ENCODE measurements at regions not wholly inside any gene's neighbourhood (a gene's known extent, or its start where the extent isn't known, plus 50 kb on each side); places are given as distances from the start of the nearest gene placed in this dataset.
A peak's percentile ranks its signal among the peaks of the same experiment; 100 is the strongest.
"Not testable (repeated sequence)": the region's sequence is repeated elsewhere in the genome, so short reads cannot be mapped to it uniquely, and the experiment has no call there.

DNA sequence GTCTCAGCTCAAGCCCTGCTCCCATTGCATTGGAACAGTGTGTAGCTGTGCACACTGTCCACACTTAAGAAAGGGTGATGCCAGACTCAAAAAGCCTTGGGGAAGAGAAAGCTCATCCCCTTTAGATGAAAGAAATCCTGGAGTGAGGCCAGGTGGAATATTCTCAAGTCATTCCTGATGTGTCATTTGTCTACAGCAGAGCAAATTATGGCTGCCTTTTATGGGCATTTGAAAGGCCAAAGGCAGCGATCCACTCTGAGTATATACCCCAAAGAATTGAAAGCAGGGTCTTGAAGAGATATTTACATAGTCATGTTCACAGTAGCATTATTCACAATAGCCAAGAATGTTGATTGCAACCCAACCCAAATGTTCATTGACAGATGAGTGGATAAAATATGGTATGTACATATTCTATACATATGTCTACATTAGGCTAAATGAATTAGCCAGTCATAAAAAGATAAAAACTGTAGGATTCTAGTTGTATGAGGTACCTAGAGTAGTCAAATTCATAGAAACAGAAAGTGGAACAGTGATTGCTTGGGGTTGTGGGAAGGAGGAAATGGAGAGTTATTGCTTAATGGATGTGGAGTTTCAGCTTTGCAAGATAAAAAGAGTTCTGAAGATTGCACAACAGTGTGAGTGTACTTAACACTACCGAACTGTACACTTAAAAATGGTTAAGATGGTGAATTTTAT is 214.9 kb downstream of the KCNRG start:
- Histone ChIP-seq H3K36me3 (ENCODE audit: control insufficient read depth, insufficient read depth, low read length) (no peaks in the 10 kb centered on the region), H3K79me2 (ENCODE audit: control insufficient read depth, insufficient read depth, low read length) (no peaks in the 10 kb centered on the region)
- DNase-seq (ENCODE audit: low read depth in 2 of 2) = peak; percentile 53 to 90

DNA sequence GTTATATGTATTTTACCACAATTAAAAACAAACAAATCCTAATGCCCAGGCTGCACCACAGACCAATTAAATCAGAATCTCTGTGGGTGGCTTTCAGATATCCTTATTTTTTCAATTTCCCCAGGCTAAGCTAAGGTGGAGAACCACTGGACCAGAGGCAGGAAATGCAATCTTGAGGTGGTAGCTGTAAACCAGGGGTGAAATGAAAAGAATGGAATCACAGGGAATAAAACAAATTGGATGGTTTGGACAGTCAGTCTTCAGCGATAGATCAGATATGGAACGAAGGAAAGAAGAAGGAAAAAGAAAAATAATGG is 215.4 kb downstream of the KCNRG start:
- H3K36me3 ChIP-seq (ENCODE audit: control insufficient read depth, insufficient read depth, low read length) = no peaks in the 10 kb centered on the region
- no peaks in the 10 kb centered on the region for H3K27me3 ChIP-seq (ENCODE audit: control insufficient read depth, insufficient read depth, low read length)
- TF ChIP-seq, protein P1, sequence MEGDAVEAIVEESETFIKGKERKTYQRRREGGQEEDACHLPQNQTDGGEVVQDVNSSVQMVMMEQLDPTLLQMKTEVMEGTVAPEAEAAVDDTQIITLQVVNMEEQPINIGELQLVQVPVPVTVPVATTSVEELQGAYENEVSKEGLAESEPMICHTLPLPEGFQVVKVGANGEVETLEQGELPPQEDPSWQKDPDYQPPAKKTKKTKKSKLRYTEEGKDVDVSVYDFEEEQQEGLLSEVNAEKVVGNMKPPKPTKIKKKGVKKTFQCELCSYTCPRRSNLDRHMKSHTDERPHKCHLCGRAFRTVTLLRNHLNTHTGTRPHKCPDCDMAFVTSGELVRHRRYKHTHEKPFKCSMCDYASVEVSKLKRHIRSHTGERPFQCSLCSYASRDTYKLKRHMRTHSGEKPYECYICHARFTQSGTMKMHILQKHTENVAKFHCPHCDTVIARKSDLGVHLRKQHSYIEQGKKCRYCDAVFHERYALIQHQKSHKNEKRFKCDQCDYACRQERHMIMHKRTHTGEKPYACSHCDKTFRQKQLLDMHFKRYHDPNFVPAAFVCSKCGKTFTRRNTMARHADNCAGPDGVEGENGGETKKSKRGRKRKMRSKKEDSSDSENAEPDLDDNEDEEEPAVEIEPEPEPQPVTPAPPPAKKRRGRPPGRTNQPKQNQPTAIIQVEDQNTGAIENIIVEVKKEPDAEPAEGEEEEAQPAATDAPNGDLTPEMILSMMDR (conservative IDR thresholded peaks at IDR 0.05 in 1 of 2, IDR thresholded peaks at IDR 0.05 in 1 of 2; ENCODE audit: low read depth in 1 of 2, low read length in 2 of 2) = no peak
- no peak for TF ChIP-seq EZH2 (IDR thresholded peaks at IDR 0.05; ENCODE audit: low read length, missing control alignments)
- no peak for DNase-seq (ENCODE audit: low read depth in 2 of 2)
- no peak overlapping the region for H2AFZ ChIP-seq (ENCODE audit: low read length)
- no peak overlapping the region for H3K4me3 ChIP-seq (replicated peaks in 1 of 4; ENCODE audit: control extremely low read depth in 1 of 4, insufficient read depth in 1 of 4, low read depth in 3 of 4, low read length in 4 of 4)
- H3K4me1 ChIP-seq (ENCODE audit: control insufficient read depth, extremely low read depth, insufficient read depth, low read length) = no peaks in the 10 kb centered on the region
- H3K4me2 ChIP-seq (ENCODE audit: extremely low read depth, insufficient read depth, low read length) = no peak overlapping the region
- H3K27ac ChIP-seq (ENCODE audit: insufficient read depth, low read length) = no peak overlapping the region
- H3K79me2 ChIP-seq (ENCODE audit: control insufficient read depth, insufficient read depth, low read length) = no peaks in the 10 kb centered on the region
- H3K9ac ChIP-seq (ENCODE audit: insufficient read depth, low read length) = no peak overlapping the region
- H3K9me3 ChIP-seq (ENCODE audit: control insufficient read depth, insufficient read depth, low read depth, low read length) = no peaks in the 10 kb centered on the region
- no peaks in the 10 kb centered on the region for H4K20me1 ChIP-seq (ENCODE audit: control insufficient read depth, extremely low read depth, insufficient read depth, low read length)

More for the DNA sequence above, 214.9 kb downstream of the KCNRG start:
- no peak overlapping the region for H3K4me2 ChIP-seq (ENCODE audit: extremely low read depth, insufficient read depth, low read length)
- H3K9ac ChIP-seq (ENCODE audit: insufficient read depth, low read length) = no peak overlapping the region
- H3K27me3 ChIP-seq (ENCODE audit: control insufficient read depth, insufficient read depth, low read length) = no peaks in the 10 kb centered on the region
- no peak overlapping the region for H3K27ac ChIP-seq (ENCODE audit: insufficient read depth, low read length)
- TF ChIP-seq, protein P1 (conservative IDR thresholded peaks at IDR 0.05 in 1 of 2, IDR thresholded peaks at IDR 0.05 in 1 of 2; ENCODE audit: low read depth in 1 of 2, low read length in 2 of 2) = no peak
- TF ChIP-seq EZH2 (IDR thresholded peaks at IDR 0.05; ENCODE audit: low read length, missing control alignments) = no peak
- no peaks in the 10 kb centered on the region for H3K9me3 ChIP-seq (ENCODE audit: control insufficient read depth, insufficient read depth, low read depth, low read length)
- no peaks in the 10 kb centered on the region for H4K20me1 ChIP-seq (ENCODE audit: control insufficient read depth, extremely low read depth, insufficient read depth, low read length)
- H3K4me3 ChIP-seq (replicated peaks in 1 of 4; ENCODE audit: control extremely low read depth in 1 of 4, insufficient read depth in 1 of 4, low read depth in 3 of 4, low read length in 4 of 4) = no peak overlapping the region
- no peaks in the 10 kb centered on the region for H3K4me1 ChIP-seq (ENCODE audit: control insufficient read depth, extremely low read depth, insufficient read depth, low read length)
- H2AFZ ChIP-seq (ENCODE audit: low read length) = no peak overlapping the region

DNA sequence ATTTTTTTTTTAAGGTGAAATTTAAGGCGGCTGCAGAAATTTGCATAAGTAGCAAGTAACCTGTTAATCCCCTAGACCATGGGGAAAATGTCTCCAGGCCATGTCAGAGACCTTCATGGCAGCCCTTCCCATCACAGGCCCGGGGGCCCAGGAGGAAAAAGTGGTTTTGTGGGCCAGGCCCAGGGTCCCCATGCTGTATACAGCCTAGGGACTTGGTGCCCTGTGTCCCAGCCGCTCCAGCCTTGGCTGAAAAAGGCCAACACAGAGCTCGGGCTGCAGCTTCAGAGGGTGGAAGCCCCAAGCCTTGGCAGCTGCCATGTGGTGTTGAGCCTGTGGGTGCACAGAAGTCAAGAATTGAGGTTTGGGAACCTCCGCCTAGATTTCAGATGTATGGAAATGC is 218.3 kb downstream of the KCNRG start:
- H3K4me1 ChIP-seq (ENCODE audit: control insufficient read depth, extremely low read depth, insufficient read depth, low read length); H3K9me3 ChIP-seq (ENCODE audit: control insufficient read depth, insufficient read depth, low read depth, low read length); H2AFZ ChIP-seq (ENCODE audit: low read length); H3K79me2 ChIP-seq (ENCODE audit: control insufficient read depth, insufficient read depth, low read length); DNase-seq (ENCODE audit: low read depth in 2 of 2); H3K36me3 ChIP-seq (ENCODE audit: control insufficient read depth, insufficient read depth, low read length); H3K4me2 ChIP-seq (ENCODE audit: extremely low read depth, insufficient read depth, low read length); H3K9ac ChIP-seq (ENCODE audit: insufficient read depth, low read length); H4K20me1 ChIP-seq (ENCODE audit: control insufficient read depth, extremely low read depth, insufficient read depth, low read length); H3K27me3 ChIP-seq (ENCODE audit: control insufficient read depth, insufficient read depth, low read length); H3K4me3 ChIP-seq (replicated peaks in 1 of 4; ENCODE audit: control extremely low read depth in 1 of 4, insufficient read depth in 1 of 4, low read depth in 3 of 4, low read length in 4 of 4); H3K27ac ChIP-seq (ENCODE audit: insufficient read depth, low read length): not testable (repeated sequence)

Data from fibroblast of lung (primary cell).